Fibroblast of skin of back (primary cell): ENCODE measurements at regions not wholly inside any gene's neighbourhood (a gene's known extent, or its start where the extent isn't known, plus 50 kb on each side); places are given as distances from the start of the nearest gene placed in this dataset.
A peak's percentile ranks its signal among the peaks of the same experiment; 100 is the strongest.

Experiments
- DNase-seq: peaks from one replicate; pipeline ENCODE4 v3.0.0-alpha.2; 2013

DNA sequence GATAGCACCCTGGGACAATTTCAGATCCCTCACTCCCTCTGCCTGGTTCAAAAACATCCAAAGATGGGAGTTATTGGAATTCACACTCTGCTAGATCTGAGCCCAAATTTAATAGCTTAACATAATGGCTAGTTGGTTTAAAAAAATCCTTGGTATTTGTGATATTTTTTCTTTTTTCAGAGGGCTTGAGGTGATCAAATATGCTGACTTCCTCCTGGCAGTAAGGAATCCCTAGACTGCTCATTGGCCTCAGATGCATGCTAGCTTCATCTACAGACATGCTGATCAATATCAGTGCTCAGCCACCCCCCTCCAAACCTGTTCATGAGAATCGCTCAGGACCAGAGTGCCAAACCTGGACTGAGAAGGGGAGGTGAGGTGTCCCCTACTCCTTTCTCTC, 74.7 kb upstream of the PLPP4 start:
- DNase-seq, result no peak

GRCh38 chr10:120385992-120386391, 71.0 kb upstream of the PLPP4 start:
- DNase-seq, result no peak

- peak; percentile 49 for DNase-seq
These were observed 70.1 kb upstream of the PLPP4 start for GRCh38 chr10:120386896-120387295.

DNA sequence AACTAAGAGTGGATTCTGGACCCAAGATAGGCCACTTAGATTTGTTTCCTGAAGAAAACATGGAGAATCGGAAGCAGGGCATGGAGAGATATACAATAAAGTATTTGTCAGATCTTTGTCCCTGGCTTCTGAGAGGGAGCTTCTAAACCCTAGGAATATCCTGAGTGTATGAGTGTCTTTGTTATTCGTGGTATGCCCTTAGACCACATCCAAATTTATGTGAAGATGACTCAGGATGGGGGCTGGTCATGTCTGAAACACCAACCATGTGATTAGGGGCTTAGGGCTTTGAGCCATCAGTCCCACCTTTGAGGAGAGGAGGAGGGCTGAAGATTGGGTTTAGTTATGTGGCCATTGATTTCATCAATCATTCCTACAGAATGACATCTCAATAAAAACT, 69.7 kb upstream of the PLPP4 start:
- peak; percentile 78 for DNase-seq

- no peak for DNase-seq
These were observed 64.8 kb upstream of the PLPP4 start for GRCh38 chr10:120392245-120392644.

DNA sequence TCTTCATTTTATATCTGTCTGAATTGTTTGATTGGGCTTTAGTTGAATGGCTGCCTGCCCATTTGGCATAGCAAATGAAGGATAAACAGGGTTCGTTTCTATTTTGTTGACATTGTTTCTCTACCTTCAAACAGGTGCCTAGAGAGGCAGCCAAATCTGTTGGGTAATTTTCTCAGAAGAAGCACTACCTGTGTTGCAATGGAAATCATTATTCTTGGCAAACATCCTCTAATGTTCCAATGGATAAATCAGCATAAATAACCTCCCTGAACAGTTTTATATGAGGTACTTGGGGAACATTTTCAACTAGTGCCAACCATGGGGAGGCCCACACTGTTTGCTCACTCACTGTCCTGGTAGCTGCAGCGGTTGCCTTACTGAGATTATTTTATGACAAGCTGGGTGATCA, 64.4 kb upstream of the PLPP4 start:
- DNase-seq, result no peak

GRCh38 chr10:120394446-120394845, 62.6 kb upstream of the PLPP4 start:
- DNase-seq, result no peak

DNA sequence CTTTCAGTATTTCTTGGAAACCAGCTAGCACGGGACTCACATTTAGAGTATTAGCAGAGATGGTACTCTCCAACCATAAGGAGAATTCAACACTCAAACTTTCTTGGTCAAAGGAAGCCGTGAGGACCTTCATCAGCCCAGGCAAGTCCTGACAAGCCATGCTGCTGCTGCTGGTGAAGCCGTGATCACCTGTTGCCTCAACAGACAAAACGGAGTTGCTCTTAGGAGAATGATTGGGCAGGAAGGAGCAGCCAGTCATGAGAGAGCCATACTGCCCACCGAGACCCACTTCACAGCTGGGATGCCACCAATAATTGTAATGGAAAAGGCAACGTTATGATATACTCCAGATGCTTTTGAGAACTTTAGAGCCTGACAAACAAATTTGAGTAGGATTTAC, 60.8 kb upstream of the PLPP4 start:
- DNase-seq, result no peak

- no peak for DNase-seq
These were observed 58.8 kb upstream of the PLPP4 start for GRCh38 chr10:120398180-120398579.

DNA sequence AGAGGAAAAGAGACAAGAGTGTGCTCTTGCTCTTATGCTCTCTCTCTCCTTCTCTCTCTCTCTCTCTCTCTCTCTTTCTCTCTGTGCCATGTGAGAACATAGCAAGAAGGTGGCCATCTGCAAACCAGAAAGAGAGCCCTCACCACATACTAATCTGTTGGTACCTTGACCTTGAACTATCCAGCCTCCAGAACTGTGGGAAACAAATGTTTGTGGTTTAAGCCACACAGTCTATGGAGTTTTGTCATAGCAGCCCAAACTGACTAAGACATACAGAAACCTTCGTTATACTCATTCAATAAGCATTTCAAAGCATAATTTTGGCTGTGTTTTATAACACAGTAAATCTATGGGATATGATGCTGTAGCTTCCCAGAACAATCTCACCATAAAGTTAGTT, 56.4 kb upstream of the PLPP4 start:
- DNase-seq, result peak; percentile 43

- peak; percentile 25 for DNase-seq
These were observed 54.8 kb upstream of the PLPP4 start for GRCh38 chr10:120402147-120402766.

- no peak for DNase-seq
These were observed 53.9 kb upstream of the PLPP4 start for GRCh38 chr10:120403109-120403508.

DNA sequence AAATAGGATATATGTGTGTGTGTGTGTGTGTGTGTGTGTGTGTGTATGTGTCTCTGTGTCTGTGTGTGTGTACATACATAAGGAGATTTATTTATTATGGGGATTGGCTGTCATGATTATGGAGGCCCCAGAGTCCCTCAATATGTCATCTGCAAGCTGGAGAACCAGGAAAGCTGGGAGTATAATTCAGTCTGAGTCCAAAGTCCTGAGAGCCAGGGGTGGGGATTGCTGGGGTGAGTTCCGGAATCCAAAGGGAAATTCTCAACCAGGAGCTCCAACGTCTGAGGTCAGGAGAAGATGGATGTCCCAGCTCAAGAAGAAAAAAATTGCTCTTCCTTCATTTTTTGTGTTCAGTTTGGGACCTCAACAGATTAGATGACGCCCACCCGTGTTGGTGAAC, 50.7 kb upstream of the PLPP4 start:
- DNase-seq, result no peak
